Activated naive CD4-positive, alpha-beta T cell treated with anti-CD3 and anti-CD28 coated beads, Interleukin-2, amount 50 U/mL, for 72 hours (primary cell): ENCODE measurements at regions not wholly inside any gene's neighbourhood (a gene's known extent, or its start where the extent isn't known, plus 50 kb on each side); places are given as distances from the start of the nearest gene placed in this dataset.

Experiments used
- ATAC-seq, 2 donors: fragments of 150-1000 bp; cut with Tn5 transposase; 2 replicates each; pipeline ENCODE4 v1.10.0; 2021; ENCODE audit warnings: mild to moderate bottlenecking in 2 of 2, moderate library complexity in 2 of 2
- DNase-seq, 2 donors: peaks; one replicate each; pipeline ENCODE4 v3.0.0; 2021 to 2022; ENCODE audit warnings: low spot score in 2 of 2
- H3K27ac Mint-ChIP-seq, 2 donors: one replicate each; pipeline ENCODE4 v1.8.0; 2022; ENCODE audit warnings: mild to moderate bottlenecking in 2 of 2, mixed read lengths in 2 of 2
- H3K36me3 Mint-ChIP-seq, 2 donors: one replicate each; pipeline ENCODE4 v1.8.0; 2022; ENCODE audit warnings: mixed read lengths in 2 of 2
- H3K9me3 Mint-ChIP-seq, 2 donors: one replicate each; pipeline ENCODE4 v1.8.0; 2022; ENCODE audit warnings: mixed read lengths in 2 of 2

DNA sequence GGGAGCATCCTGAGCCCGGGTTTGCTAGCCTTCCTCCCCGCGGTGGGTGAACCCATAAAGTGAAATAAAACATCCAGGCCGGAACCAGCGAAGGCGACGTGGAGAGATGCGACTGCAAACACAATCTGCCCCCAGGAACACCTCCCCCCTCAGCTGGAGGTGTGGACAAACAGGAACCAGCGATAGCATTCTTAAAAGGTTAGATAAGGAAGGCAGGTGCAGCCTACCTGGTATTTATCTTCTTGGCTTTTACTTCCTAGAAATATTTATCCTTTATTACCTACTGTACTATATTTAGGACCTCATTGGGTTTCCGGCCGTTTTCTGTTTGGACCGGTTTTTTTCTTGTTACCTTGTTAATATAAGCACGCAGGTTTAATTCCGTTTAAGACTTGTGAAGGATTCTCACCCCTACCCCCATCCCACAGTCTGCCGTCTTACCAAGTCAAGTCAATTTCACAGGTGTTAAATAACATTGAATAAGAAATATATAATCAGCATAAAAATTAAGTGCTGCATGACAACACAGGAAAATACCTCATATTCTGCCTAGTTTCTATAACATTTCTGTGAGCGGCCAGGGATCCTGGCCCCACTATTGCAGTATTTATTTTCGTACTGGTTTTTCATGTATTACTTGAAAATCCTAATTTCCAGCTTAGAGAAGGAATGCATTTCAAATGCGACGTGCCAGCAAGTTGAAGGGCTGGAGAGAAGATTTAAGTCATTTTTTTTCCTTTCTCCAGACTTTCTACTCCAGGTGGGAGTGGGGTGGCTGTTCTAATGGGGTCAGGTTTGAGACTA is 224.0 kb upstream of the ID2 start:
- DNase-seq, result no peak
- Mint-ChIP-seq H3K9me3 (no peaks in the 10 kb centered on the region), H3K36me3 (no peaks in the 10 kb centered on the region), H3K27ac (no peak overlapping the region)
- ATAC-seq, result no peak

DNA sequence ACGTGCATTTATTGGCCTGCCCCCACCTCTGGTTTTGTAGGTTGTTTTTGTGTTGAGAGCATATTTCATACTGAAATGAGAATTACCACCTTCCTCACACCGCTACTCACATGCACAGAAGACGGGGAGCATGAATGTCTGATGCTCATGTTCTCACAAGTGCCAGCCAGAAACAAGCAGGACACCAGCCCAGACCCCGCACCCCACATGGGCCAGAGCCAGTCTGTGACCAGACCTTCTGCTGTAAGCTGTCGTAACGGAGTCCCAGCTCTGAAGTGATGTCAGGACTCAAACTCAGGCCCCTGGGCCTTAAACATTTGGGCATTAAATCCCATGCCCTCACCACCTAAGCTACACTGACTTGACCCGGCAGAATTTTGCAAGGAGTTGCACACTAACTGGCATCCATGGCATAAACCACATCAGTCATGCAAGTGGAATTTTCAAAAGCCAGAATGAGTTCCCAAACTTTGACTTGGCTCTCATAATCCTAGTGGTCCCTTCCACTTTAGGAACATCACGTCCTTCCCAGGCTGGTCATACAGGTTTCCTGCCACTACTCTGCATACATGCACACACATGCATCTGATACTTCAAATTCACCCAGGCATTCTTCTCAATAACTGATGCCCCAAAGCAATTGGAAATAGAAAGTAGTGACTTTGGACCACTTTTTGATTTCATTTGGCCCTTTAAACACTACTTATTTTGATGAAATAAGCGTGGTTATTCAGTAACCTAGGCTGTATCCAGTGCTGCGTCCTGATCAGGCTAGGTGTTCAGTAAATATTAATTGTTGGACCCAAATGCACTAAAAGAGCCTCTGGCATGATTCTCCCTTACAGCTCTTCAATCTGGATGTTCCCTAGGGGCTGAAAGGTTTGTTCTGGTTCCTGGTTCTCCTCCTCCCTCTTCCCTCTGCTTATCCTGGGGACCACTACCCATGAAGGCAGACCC is 223.1 kb upstream of the ID2 start:
- ATAC-seq, result no peak
- H3K27ac Mint-ChIP-seq, result no peak overlapping the region
- DNase-seq, result no peak
- H3K36me3 Mint-ChIP-seq, result no peaks in the 10 kb centered on the region
- no peaks in the 10 kb centered on the region for H3K9me3 Mint-ChIP-seq

DNA sequence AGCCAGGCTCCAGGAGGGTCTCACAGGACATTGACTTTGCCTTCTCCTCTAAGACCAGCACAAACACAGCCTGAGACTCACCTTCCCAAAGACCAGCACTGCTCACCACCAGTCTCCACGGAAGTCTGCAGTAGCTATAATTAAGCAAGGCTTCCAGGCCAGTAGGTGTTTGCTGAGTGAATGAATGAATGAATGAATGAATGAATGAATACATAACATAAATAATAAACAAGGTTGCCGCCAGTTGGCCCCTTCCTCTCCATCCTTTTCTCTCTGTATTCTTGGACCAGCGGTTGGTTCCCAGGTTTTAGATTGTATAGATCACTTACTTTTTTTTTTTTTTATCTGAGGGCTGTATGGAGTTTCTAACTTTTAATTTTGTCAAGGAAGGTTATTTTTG is 222.4 kb upstream of the ID2 start:
- Mint-ChIP-seq H3K36me3 (no peaks in the 10 kb centered on the region), H3K27ac (no peak overlapping the region), H3K9me3 (no peaks in the 10 kb centered on the region)
- DNase-seq, result no peak
- ATAC-seq, result no peak

DNA sequence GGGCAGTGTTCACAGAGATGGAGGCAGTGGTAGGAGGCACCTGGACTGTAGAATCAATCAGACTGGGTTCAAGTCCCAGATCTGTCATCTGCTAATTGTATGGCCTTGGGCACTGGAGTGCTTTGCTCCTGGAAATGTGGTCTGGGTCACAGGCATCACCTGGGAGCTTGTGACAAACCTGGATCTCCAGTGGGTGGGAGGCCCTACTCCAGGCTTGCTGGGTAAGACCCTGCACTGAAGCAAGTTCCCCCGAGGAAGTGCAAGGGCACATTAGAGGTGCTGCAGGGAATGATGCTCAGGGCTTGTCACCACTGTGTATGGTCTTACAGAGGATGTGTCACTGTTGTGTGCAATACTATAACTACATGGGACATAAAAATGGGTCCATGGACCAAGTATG is 220.5 kb upstream of the ID2 start:
- Mint-ChIP-seq H3K9me3 (no peaks in the 10 kb centered on the region), H3K27ac (no peak overlapping the region), H3K36me3 (no peaks in the 10 kb centered on the region)
- DNase-seq (no peak), ATAC-seq (no peak)

DNA sequence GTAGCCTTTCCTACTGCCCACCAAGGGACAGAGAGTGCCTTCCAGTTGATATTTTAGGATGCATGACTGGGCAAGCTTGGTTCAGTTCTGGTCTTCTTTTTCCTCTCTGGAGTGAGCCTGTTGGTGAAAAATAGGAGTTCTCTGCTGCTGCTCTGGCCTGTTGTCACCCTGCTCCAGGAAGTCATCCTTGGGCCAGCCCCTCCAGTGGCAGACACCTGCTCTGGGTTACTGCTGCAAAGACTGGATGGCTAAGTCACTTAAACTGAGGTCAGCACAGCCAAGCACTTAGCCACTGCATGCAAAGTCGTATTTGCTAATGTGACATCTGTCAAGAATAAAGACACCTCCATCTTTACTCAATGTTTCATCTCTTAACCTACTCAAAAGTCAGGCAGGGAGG is 219.6 kb upstream of the ID2 start:
- ATAC-seq, result no peak
- no peak for DNase-seq
- Mint-ChIP-seq H3K9me3 (peaks cover 0 to 4% of the 10 kb centered on the region in 2 donors), H3K36me3 (no peaks in the 10 kb centered on the region), H3K27ac (no peak overlapping the region)

DNA sequence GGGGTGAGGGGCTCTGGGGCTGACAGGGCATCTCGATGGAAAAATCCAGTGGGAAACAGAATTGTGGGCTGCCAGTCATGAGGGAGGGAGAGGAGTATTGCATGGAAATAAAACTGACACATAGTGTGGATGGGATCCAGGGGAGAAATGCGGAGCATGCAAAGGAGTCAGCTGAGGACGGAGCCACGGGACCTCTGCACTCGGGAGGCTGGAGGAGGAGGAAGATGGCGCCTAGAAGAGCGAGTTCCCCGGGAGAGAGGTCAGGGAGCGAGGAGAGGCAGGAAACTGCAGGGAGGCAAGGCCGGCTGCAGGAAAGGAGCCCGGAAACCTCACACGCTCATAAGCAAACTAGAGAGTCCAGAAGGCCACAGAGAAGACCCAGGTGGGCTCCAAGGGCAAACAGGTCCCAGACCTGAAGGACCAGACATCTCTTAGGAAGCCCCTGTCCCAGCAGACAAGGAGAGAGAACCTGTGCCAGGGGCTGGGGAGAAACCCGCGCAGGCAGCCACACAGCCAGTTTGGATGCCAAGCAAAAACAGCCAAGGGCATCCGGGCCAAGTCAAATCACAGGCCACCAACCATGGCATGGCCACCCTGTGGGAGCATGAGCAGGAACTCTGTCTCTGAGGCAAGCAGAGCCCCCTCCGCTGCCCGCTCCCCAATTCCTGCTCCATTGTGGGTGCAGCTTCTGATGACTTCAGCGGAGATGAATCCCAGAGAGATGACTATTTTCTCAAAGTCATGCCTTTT is 218.8 kb upstream of the ID2 start:
- Mint-ChIP-seq H3K36me3 (no peaks in the 10 kb centered on the region), H3K9me3 (peaks cover 0 to 4% of the 10 kb centered on the region in 2 donors), H3K27ac (peak overlapping the region in 1 of 2 donors; percentile 65)
- no peak for ATAC-seq
- no peak for DNase-seq

DNA sequence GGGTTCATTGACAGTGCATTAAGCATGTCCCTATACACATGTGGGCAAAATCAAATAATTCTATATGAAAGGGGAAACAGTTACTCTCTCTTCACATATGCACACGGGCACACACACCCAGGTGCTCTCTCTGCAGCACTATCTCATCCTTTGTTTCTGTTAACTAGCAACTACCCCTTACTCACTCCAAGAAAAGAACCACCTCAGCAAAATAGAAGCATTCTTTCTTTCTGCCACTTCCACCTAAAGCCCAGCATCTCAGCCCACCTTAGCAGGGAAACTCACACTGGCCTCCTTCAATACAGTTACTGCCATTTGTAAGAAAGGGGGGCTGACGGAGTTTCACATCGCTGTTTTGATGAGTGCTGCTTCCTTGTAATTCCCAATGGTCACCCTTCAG is 216.3 kb upstream of the ID2 start:
- peaks cover 0 to 16% of the 10 kb centered on the region in 2 donors for H3K9me3 Mint-ChIP-seq
- ATAC-seq (no peak), DNase-seq (no peak)
- peaks cover 0 to 11% of the 10 kb centered on the region in 2 donors for H3K36me3 Mint-ChIP-seq
- H3K27ac Mint-ChIP-seq, result no peak overlapping the region

DNA sequence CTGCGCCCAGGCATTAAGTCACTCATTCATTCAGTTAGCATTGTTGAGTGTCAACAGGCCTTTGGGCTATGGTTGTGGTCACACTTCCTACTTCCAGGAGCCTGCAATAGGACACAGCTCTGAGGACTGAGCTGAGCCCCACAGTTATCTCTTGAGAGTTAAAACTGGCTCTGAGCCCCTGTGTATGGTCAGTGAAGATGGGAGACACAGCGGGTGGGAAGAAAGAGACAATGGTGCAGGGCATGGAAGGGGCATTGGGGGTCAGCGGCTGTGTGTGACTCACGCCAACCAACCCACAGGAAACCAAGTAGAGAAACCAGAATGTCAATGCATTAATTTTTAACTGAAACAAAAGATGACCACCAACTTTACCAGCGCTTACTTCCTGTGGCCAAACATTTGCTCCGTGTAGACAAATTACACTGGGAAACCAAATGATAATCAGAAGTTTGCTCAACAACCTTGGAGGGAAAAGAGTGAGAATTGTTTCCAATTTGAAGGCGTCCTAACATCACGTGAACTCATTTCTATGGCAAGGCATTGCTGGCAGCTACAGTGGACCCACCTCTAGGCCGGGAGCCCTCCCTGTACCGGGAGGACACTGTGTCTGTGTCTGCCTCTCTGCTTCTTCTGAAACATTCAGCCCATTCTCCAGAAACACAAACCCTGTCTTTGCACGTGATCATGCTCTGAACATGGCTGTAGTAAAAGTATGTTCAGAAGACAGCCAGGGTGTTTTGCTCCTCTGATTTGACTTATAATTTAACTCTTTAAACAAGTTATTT is 212.0 kb upstream of the ID2 start:
- Mint-ChIP-seq H3K36me3 (peaks cover 5 to 33% of the 10 kb centered on the region in 2 donors), H3K27ac (no peak overlapping the region), H3K9me3 (peaks cover 0 to 22% of the 10 kb centered on the region in 2 donors)
- DNase-seq, result no peak
- no peak for ATAC-seq

DNA sequence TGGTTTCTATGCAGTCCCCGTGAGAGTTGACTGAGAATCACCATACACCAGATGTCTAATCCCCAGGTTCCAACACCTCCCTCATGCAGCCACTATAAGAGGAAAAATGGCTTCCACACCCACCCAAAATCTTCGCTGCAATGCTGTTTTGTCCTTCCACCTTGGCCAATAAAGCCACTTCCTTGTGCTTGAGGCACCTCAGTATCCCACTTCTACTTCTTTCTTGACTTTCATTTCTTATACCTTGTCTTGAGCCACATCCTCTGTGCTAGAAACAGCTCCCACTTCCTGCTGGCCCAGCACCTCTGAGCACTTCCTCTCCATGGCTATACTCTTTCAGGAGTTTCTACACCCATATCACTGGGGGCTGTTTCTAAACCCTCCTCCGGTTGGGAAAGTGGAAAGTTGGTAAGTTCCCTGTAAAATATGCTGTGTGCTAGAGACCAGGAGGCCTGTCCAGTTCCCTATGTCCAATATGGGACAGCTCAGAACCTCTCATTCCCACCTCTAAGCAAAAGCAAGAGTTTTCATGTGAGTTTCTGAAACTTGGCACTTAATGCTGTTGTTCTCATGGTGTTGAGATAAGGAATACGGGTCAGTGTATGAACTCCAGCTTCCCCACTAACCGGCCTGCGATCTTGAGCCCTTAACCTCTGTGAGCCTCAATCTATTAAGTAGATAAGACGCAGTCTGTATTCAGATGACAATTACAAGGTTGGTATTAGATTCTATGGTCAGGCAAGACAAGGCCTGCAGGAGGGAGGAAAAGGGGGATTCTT is 209.1 kb upstream of the ID2 start:
- DNase-seq (no peak), ATAC-seq (peak; percentile 17 to 34)
- H3K36me3 Mint-ChIP-seq, result peaks cover 5 to 38% of the 10 kb centered on the region in 2 donors
- H3K27ac Mint-ChIP-seq, result peak overlapping the region; percentile 49 to 66
- peaks cover 0 to 17% of the 10 kb centered on the region in 2 donors for H3K9me3 Mint-ChIP-seq

DNA sequence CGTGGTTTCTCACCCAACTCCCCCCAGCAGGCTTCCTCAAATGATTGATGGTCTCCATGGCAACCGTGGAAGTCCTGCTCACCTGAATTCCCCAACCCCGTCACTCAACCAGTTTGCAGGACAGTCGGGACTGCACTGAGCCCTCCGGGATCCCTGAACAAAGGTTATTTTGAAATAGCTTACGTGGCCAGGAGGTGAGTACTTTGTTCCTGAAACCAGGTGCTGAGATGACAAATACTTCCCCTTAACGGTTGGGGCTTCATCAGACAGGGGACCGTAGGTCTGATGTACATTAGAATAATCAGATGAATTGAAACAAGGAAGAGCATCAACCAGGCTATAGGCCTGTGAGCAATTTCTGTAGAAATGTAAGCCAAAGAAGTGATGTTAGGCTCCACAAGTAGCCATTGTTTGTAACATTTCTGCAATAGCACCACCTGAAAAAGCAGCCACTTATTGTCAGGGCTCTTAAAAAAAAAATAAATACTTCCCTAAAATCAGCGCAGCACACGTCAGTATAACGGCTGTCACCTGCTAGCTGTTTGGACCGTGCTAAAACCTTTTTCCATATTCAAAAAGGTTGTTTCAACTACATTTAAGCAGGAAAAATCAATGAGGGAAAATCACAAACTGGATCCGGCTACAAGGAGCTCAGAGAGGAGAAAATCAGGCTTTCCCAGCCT is 206.4 kb upstream of the ID2 start:
- DNase-seq (peak in 1 of 2 donors; percentile 74), ATAC-seq (peak; percentile 85 to 89)
- Mint-ChIP-seq H3K27ac (peak overlapping the region; percentile 84 to 94), H3K36me3 (peaks cover 5 to 27% of the 10 kb centered on the region in 2 donors), H3K9me3 (peaks cover 0 to 6% of the 10 kb centered on the region in 2 donors)

DNA sequence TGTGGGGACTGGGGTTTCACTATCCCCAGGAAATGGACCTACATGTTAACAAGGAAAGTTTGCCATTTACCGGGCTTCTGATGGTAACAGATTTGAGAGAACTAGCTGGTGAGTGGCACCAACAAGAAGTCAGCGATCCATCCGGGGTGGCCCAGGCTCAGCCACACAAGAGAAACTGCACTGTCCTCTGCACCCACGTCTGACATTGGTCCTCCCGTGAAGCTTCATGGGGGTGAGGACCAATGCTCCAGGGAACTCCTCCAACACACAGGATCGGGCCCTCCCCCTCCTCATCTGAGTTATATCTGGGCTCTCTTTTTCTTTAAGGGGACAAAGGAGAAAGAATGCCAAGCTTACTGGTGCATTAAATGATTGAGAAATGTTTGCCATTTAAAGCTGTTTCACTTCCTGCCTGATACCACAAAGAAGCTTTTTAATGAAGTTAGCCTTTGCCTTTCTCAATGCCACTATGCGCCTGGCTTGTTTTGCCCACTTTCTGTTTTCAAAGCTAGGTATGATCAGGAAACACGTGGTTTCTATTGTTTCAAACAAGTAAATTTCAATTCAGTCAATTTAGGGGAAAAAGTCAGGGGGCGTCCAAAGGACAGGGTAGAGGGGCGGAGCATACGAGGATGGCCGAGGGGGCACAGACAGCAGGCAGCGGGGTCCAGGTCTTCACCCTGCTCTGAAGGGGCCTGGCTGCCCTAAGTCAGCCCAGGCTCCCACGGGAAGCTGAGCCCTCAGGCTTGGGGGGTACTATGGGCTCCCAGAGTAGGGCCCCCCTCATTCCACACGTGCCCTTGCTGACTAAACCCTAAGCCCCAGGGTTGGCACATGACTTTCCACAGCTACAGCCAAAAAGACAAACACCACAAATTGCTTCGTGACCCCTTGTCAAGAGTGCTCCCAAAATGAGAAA is 204.0 kb upstream of the ID2 start:
- DNase-seq, result no peak
- Mint-ChIP-seq H3K36me3 (peaks cover 5 to 20% of the 10 kb centered on the region in 2 donors), H3K27ac (peak overlapping the region in 1 of 2 donors; percentile 80), H3K9me3 (peaks cover 0 to under 1% of the 10 kb centered on the region in 2 donors)
- peak in 1 of 2 donors; percentile 11 for ATAC-seq

DNA sequence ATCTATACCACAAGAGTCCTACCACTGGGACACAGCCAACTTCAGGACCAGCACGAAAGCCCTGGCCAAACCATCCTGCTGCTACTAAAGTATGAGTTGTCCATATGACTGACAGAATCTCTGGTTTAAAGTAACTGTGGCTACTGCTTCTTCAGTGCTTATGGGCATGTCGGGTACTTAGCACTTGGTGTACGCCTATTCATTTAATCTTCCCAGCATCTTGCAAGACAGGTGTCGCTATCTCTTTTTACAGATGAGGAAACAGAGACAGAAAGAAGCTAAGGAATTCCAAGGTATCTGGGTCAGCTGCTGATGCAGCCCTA is 203.4 kb upstream of the ID2 start:
- H3K9me3 Mint-ChIP-seq, result peaks cover 0 to 4% of the 10 kb centered on the region in 2 donors
- peaks cover 4 to 25% of the 10 kb centered on the region in 2 donors for H3K36me3 Mint-ChIP-seq
- ATAC-seq (no peak), DNase-seq (no peak)
- H3K27ac Mint-ChIP-seq, result peak overlapping the region in 1 of 2 donors; percentile 80

DNA sequence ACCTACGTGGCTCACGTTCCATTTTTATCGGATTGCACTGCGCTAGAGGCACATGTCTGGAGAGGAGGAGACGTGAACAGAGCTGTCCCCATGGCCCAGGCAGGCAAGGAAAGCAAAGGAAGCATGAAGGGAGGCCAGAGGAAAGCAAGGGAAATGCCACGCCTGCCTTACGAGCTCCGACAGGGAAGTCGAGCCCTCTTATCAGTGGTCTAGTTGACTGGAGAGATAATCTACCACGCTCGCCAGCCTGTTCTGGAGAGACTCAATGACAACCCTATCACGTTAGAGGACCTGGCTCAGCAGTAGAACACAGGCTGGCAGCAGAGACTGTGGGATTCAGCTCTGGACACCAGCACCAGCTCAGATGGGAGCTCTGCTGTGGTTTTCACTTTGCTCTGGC is 202.6 kb upstream of the ID2 start:
- no peak for ATAC-seq
- Mint-ChIP-seq H3K9me3 (peaks cover 0 to 5% of the 10 kb centered on the region in 2 donors), H3K36me3 (peaks cover 0 to 17% of the 10 kb centered on the region in 2 donors), H3K27ac (no peak overlapping the region)
- no peak for DNase-seq

DNA sequence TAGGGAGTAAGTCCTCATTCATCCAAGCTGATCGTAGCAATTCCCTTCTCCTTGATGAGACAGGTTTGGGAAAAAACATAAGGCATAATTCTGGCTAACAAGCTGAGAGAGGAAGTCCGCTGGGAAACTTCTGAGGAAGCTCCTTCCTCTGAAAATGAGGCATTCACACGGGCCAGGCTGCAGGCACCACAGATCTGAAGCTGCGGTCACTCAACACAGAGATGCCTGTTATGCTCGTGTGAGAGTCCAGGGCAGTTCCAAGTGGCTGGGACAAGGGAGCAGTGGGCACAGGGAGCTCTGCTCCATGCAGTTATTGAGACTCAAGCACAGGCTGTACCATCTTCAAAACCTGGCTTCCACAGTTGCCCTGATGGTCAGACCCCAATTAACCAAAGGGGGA is 200.9 kb upstream of the ID2 start:
- peaks cover 0 to 5% of the 10 kb centered on the region in 2 donors for H3K9me3 Mint-ChIP-seq
- ATAC-seq (no peak), DNase-seq (no peak)
- no peak overlapping the region for H3K27ac Mint-ChIP-seq
- H3K36me3 Mint-ChIP-seq, result peaks cover 0 to 12% of the 10 kb centered on the region in 2 donors
